ENCODE measurements at regions not wholly inside any gene's neighbourhood (a gene's known extent, or its start where the extent isn't known, plus 50 kb on each side); places are given as distances from the start of the nearest gene placed in this dataset.

GRCh38 chr18:28974504-28974903, 797.6 kb upstream of the CDH2 start:
- no peak overlapping the region for H3K27ac Mint-ChIP-seq
- no peak overlapping the region for H3K27ac ChIP-seq (ENCODE audit: low read depth, low read length)
- CTCF ChIA-PET, result no interaction called here
- no peaks in the 10 kb centered on the region for H3K27me3 ChIP-seq (ENCODE audit: control insufficient read depth in 2 of 2, insufficient read depth in 2 of 2, low read length in 2 of 2)
- no peak overlapping the region for H3K4me3 ChIP-seq (ENCODE audit: low read length)
- H3K4me1 Mint-ChIP-seq, result no peaks in the 10 kb centered on the region
- no peaks in the 10 kb centered on the region for H3K4me1 ChIP-seq (ENCODE audit: control insufficient read depth in 2 of 2, insufficient read depth in 2 of 2, low read length in 2 of 2)
- ATAC-seq, result no peak
- no peak for DNase-seq
- no peaks in the 10 kb centered on the region for H3K9me3 ChIP-seq (ENCODE audit: control insufficient read depth in 2 of 3, low read length in 3 of 3)
- peaks cover 2 to 37% (median 9%) of the 10 kb centered on the region in 11 donors for H3K9me3 Mint-ChIP-seq
- intact Hi-C loops (cut with micrococcal nuclease), result no loop called here
- H3K27me3 Mint-ChIP-seq, result no peaks in the 10 kb centered on the region
- no peaks in the 10 kb centered on the region for H3K36me3 Mint-ChIP-seq
- POLR2A ChIA-PET, result no interaction called here
- no peak overlapping the region for H3K4me3 Mint-ChIP-seq
- no peaks in the 10 kb centered on the region for H3K36me3 ChIP-seq (ENCODE audit: control insufficient read depth in 2 of 3, insufficient read depth in 3 of 3, low read length in 3 of 3)

DNA sequence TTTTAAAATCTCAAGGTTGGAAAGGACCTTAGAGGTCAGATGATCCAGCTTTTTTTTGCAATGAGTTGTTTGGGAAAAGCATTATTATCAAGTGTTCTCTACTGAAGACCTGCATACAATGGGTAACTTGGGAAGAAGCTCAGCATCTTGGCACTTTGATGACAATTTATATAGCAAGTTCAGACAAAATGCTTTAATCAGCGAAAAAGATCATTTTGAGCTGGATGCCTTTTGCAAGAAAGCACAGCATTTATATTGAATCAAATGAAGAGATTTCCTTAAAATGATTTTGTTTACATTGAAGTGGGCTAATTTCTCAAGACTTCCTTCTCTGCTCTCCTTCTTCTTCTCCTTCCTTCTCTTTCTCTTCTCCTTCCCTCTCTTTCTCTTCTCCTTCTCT, 796.4 kb upstream of the CDH2 start:
- Mint-ChIP-seq H3K36me3 (no peaks in the 10 kb centered on the region), H3K27me3 (no peaks in the 10 kb centered on the region), H3K27ac (no peak overlapping the region), H3K4me1 (no peaks in the 10 kb centered on the region), H3K4me3 (no peak overlapping the region), H3K9me3 (peaks cover 3 to 39% (median 11%) of the 10 kb centered on the region in 11 donors)
- Histone ChIP-seq H3K27ac (ENCODE audit: low read depth, low read length) (no peak overlapping the region), H3K27me3 (ENCODE audit: control insufficient read depth in 2 of 2, insufficient read depth in 2 of 2, low read length in 2 of 2) (no peaks in the 10 kb centered on the region), H3K4me1 (ENCODE audit: control insufficient read depth in 2 of 2, insufficient read depth in 2 of 2, low read length in 2 of 2) (no peaks in the 10 kb centered on the region), H3K9me3 (ENCODE audit: control insufficient read depth in 2 of 3, low read length in 3 of 3) (no peaks in the 10 kb centered on the region), H3K36me3 (ENCODE audit: control insufficient read depth in 2 of 3, insufficient read depth in 3 of 3, low read length in 3 of 3) (no peaks in the 10 kb centered on the region), H3K4me3 (ENCODE audit: low read length) (no peak overlapping the region)
- ChIA-PET CTCF (no interaction called here), POLR2A (no interaction called here)
- DNase-seq, result no peak
- no peak for ATAC-seq
- intact Hi-C loops (cut with micrococcal nuclease), result no loop called here

- H3K4me3 ChIP-seq (ENCODE audit: low read length), result no peak overlapping the region
- H3K9me3 ChIP-seq (ENCODE audit: control insufficient read depth in 2 of 3, low read length in 3 of 3), result no peaks in the 10 kb centered on the region
- ChIA-PET CTCF (no interaction called here), POLR2A (no interaction called here)
- DNase-seq, result no peak
- no peaks in the 10 kb centered on the region for H3K4me1 ChIP-seq (ENCODE audit: control insufficient read depth in 2 of 2, insufficient read depth in 2 of 2, low read length in 2 of 2)
- Mint-ChIP-seq H3K4me3 (no peak overlapping the region), H3K27ac (no peak overlapping the region), H3K9me3 (peaks cover 3 to 41% (median 12%) of the 10 kb centered on the region in 11 donors), H3K27me3 (no peaks in the 10 kb centered on the region), H3K36me3 (no peaks in the 10 kb centered on the region), H3K4me1 (no peaks in the 10 kb centered on the region)
- H3K36me3 ChIP-seq (ENCODE audit: control insufficient read depth in 2 of 3, insufficient read depth in 3 of 3, low read length in 3 of 3), result no peaks in the 10 kb centered on the region
- no peak for ATAC-seq
- H3K27ac ChIP-seq (ENCODE audit: low read depth, low read length), result no peak overlapping the region
- intact Hi-C loops (cut with micrococcal nuclease), result no loop called here
- H3K27me3 ChIP-seq (ENCODE audit: control insufficient read depth in 2 of 2, insufficient read depth in 2 of 2, low read length in 2 of 2), result no peaks in the 10 kb centered on the region
Measured at GRCh38 chr18:28972333-28972907, 795.5 kb upstream of the CDH2 start.

DNA sequence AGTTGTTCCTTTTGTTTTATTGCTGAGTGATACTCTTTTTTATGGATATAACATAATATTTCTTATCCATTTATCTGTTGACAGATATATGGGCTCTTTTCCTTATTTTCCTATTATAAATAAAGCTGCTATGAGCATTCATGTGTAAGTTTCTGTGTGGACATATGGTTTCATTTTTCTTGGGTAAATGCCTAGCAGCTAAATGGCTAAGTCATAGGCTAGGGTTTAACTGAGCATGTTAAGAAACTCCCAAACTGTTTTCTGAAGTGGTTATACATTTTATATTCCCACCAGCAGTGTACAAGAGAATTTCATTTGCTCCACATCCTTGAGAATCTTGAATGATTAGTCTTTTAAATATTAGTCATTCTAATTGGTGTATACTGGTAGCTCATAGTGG, 786.6 kb upstream of the CDH2 start:
- no peaks in the 10 kb centered on the region for H3K4me1 ChIP-seq (ENCODE audit: control insufficient read depth in 2 of 2, insufficient read depth in 2 of 2, low read length in 2 of 2)
- no peaks in the 10 kb centered on the region for H3K27me3 Mint-ChIP-seq
- CTCF ChIA-PET, result no interaction called here
- H3K4me3 Mint-ChIP-seq, result no peak overlapping the region
- no peak overlapping the region for H3K27ac ChIP-seq (ENCODE audit: low read depth, low read length)
- no peak for DNase-seq
- no peaks in the 10 kb centered on the region for H3K27me3 ChIP-seq (ENCODE audit: control insufficient read depth in 2 of 2, insufficient read depth in 2 of 2, low read length in 2 of 2)
- no peak for ATAC-seq
- H3K9me3 ChIP-seq (ENCODE audit: control insufficient read depth in 2 of 3, low read length in 3 of 3), result no peaks in the 10 kb centered on the region
- POLR2A ChIA-PET, result no interaction called here
- no peaks in the 10 kb centered on the region for H3K4me1 Mint-ChIP-seq
- no peaks in the 10 kb centered on the region for H3K36me3 Mint-ChIP-seq
- intact Hi-C loops (cut with micrococcal nuclease), result no loop called here
- peaks cover 1 to 25% (median 5%) of the 10 kb centered on the region in 11 donors for H3K9me3 Mint-ChIP-seq
- H3K4me3 ChIP-seq (ENCODE audit: low read length), result no peak overlapping the region
- H3K36me3 ChIP-seq (ENCODE audit: control insufficient read depth in 2 of 3, insufficient read depth in 3 of 3, low read length in 3 of 3), result no peaks in the 10 kb centered on the region
- H3K27ac Mint-ChIP-seq, result no peak overlapping the region

- POLR2A ChIA-PET, result no interaction called here
Measured at GRCh38 chr18:28961669-28962228, 784.8 kb upstream of the CDH2 start.

DNA sequence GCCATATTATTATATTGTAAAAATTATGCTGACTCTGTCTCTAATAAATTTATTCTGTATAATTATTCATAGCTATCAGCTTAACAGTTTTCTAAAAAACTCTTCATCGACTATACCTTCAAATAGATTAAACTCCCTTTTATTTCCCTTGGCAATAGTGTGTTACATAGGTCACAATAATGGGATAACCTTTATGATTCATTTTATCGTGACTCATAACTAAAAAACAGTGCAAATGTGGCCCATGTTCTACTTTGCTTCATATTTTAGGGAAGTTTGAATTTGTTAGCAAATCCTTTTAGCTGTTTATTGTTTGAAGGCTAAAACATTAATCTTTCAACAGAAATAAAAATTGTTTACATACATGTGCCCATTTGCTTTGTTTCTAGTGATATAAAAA, 783.2 kb upstream of the CDH2 start:
- POLR2A ChIA-PET, result interaction anchor here (0.7 kb wide), 1 partner anchor 36 kb away, joined by 5 read pairs; no protein-coding TSS in a partner anchor
- Histone ChIP-seq H3K4me3 (ENCODE audit: low read length) (no peak overlapping the region), H3K36me3 (ENCODE audit: control insufficient read depth in 2 of 3, insufficient read depth in 3 of 3, low read length in 3 of 3) (no peaks in the 10 kb centered on the region), H3K27ac (ENCODE audit: low read depth, low read length) (no peak overlapping the region), H3K9me3 (ENCODE audit: control insufficient read depth in 2 of 3, low read length in 3 of 3) (no peaks in the 10 kb centered on the region), H3K4me1 (ENCODE audit: control insufficient read depth in 2 of 2, insufficient read depth in 2 of 2, low read length in 2 of 2) (no peaks in the 10 kb centered on the region), H3K27me3 (ENCODE audit: control insufficient read depth in 2 of 2, insufficient read depth in 2 of 2, low read length in 2 of 2) (no peaks in the 10 kb centered on the region)
- Mint-ChIP-seq H3K9me3 (peaks cover 1 to 16% (median 7%) of the 10 kb centered on the region in 11 donors), H3K36me3 (no peaks in the 10 kb centered on the region), H3K27ac (no peak overlapping the region), H3K4me1 (no peaks in the 10 kb centered on the region), H3K4me3 (no peak overlapping the region), H3K27me3 (no peaks in the 10 kb centered on the region)
- ATAC-seq (no peak), DNase-seq (no peak)
- CTCF ChIA-PET, result no interaction called here
- intact Hi-C loops (cut with micrococcal nuclease), result no loop called here

More at GRCh38 chr18:28961669-28962228, 784.8 kb upstream of the CDH2 start:
- H3K4me1 Mint-ChIP-seq, result no peaks in the 10 kb centered on the region
- H3K27ac Mint-ChIP-seq, result no peak overlapping the region
- no peaks in the 10 kb centered on the region for H3K27me3 ChIP-seq (ENCODE audit: control insufficient read depth in 2 of 2, insufficient read depth in 2 of 2, low read length in 2 of 2)
- H3K9me3 ChIP-seq (ENCODE audit: control insufficient read depth in 2 of 3, low read length in 3 of 3), result no peaks in the 10 kb centered on the region
- H3K27me3 Mint-ChIP-seq, result no peaks in the 10 kb centered on the region
- DNase-seq (no peak), ATAC-seq (no peak)
- intact Hi-C loops (cut with micrococcal nuclease), result no loop called here
- no peaks in the 10 kb centered on the region for H3K4me1 ChIP-seq (ENCODE audit: control insufficient read depth in 2 of 2, insufficient read depth in 2 of 2, low read length in 2 of 2)
- H3K4me3 ChIP-seq (ENCODE audit: low read length), result no peak overlapping the region
- no peaks in the 10 kb centered on the region for H3K36me3 ChIP-seq (ENCODE audit: control insufficient read depth in 2 of 3, insufficient read depth in 3 of 3, low read length in 3 of 3)
- no peaks in the 10 kb centered on the region for H3K36me3 Mint-ChIP-seq
- H3K4me3 Mint-ChIP-seq, result no peak overlapping the region
- CTCF ChIA-PET, result no interaction called here
- peaks cover 1 to 13% (median 4%) of the 10 kb centered on the region in 11 donors for H3K9me3 Mint-ChIP-seq
- no peak overlapping the region for H3K27ac ChIP-seq (ENCODE audit: low read depth, low read length)

DNA sequence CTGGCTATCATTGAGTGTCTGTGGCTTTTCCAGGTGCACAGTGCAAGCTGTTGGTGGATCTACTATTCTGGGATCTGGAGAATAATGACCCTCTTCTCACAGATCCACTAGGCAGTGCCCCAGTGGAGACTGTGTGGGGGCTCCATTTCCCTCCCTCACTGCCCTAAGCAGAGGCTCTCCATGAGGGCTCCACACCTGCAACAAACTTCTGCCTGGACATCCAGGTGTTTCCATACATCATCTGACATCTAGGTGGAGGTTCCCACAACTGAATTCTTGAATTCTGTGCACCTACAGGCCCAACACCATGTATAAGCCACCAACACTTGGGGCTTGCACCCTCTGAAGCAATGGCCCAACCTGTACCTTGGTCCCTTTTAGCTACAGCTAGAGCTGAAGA, 775.4 kb upstream of the CDH2 start:
- H3K27ac Mint-ChIP-seq, result no peak overlapping the region
- no peaks in the 10 kb centered on the region for H3K36me3 Mint-ChIP-seq
- intact Hi-C loops (cut with micrococcal nuclease), result no loop called here
- H3K27me3 Mint-ChIP-seq, result no peaks in the 10 kb centered on the region
- no peak for DNase-seq
- Histone ChIP-seq H3K36me3 (ENCODE audit: control insufficient read depth in 2 of 3, insufficient read depth in 3 of 3, low read length in 3 of 3) (no peaks in the 10 kb centered on the region), H3K4me1 (ENCODE audit: control insufficient read depth in 2 of 2, insufficient read depth in 2 of 2, low read length in 2 of 2) (no peaks in the 10 kb centered on the region), H3K27me3 (ENCODE audit: control insufficient read depth in 2 of 2, insufficient read depth in 2 of 2, low read length in 2 of 2) (no peaks in the 10 kb centered on the region), H3K4me3 (ENCODE audit: low read length) (no peak overlapping the region), H3K27ac (ENCODE audit: low read depth, low read length) (no peak overlapping the region), H3K9me3 (ENCODE audit: control insufficient read depth in 2 of 3, low read length in 3 of 3) (peaks cover 0 to 9% (median 0%) of the 10 kb centered on the region in 3 experiments)
- H3K4me1 Mint-ChIP-seq, result no peaks in the 10 kb centered on the region
- no peak for ATAC-seq
- ChIA-PET POLR2A (no interaction called here), CTCF (no interaction called here)
- peaks cover 3 to 34% (median 14%) of the 10 kb centered on the region in 11 donors for H3K9me3 Mint-ChIP-seq
- H3K4me3 Mint-ChIP-seq, result no peak overlapping the region

All from naive thymus-derived CD4-positive, alpha-beta T cell (primary cell).